SU-DHL-6 (cell line): ENCODE measurements at regions not wholly inside any gene's neighbourhood (a gene's known extent, or its start where the extent isn't known, plus 50 kb on each side); places are given as distances from the start of the nearest gene placed in this dataset.

Source experiments
- H2AFZ ChIP-seq: fragments of 200-600 bp; sonication (generic); 2 replicates; pipeline ENCODE4 v1.6.1; 2014; ENCODE audit warnings: low read depth, mild to moderate bottlenecking, moderate library complexity, mixed read lengths, antibody characterized with exemption, low read length; ENCODE audit not compliant: severe bottlenecking
- H3F3A ChIP-seq: fragments of 200-600 bp; shearing (Covaris generic); 2 replicates; pipeline ENCODE4 v1.6.0; 2016; ENCODE audit warnings: antibody characterized with exemption, mild to moderate bottlenecking; ENCODE audit not compliant: insufficient read depth
- H3K27ac ChIP-seq: fragments of 200-600 bp; sonication (generic); 2 replicates; pipeline ENCODE4 v1.5.1; 2016; ENCODE audit warnings: low read depth, mild to moderate bottlenecking, low read length, moderate library complexity, mixed read lengths
- H3K27me3 ChIP-seq: fragments of 200-600 bp; sonication (generic), shearing (Covaris generic); 2 replicates; pipeline ENCODE4 v1.6.0; 2014; ENCODE audit warnings: mild to moderate bottlenecking, low read length
- H3K36me3 ChIP-seq: fragments of 200-600 bp; sonication (generic); 2 replicates; pipeline ENCODE4 v1.6.1; 2014; ENCODE audit warnings: mild to moderate bottlenecking, low read length, mixed read lengths
- H3K4me2 ChIP-seq: fragments of 300-600, 200-600 bp; shearing (Covaris generic), sonication (generic); 2 replicates; pipeline ENCODE4 v1.6.0; 2014; ENCODE audit warnings: low read length, low read depth, mild to moderate bottlenecking; ENCODE audit not compliant: poor library complexity, severe bottlenecking
- H3K4me3 ChIP-seq: fragments of 200-600 bp; sonication (generic); 2 replicates; pipeline ENCODE4 v1.5.1; 2014; ENCODE audit warnings: antibody characterized with exemption, low read length, mild to moderate bottlenecking, mixed read lengths; ENCODE audit not compliant: insufficient read depth, poor library complexity, severe bottlenecking
- H3K79me2 ChIP-seq: fragments of 200-600 bp; sonication (generic); 2 replicates; pipeline ENCODE4 v1.6.1; 2014; ENCODE audit warnings: mild to moderate bottlenecking, low read length, moderate library complexity; ENCODE audit not compliant: insufficient read depth
- H3K9ac ChIP-seq: fragments of 200-600 bp; sonication (generic); 2 replicates; pipeline ENCODE4 v1.7.0; 2014; ENCODE audit warnings: mild to moderate bottlenecking, low read length
- H3K9me2 ChIP-seq: fragments of 200-600 bp; sonication (generic); replicated peaks from 2 replicates; pipeline ENCODE4 v1.6.1; 2014; ENCODE audit warnings: low read length; ENCODE audit not compliant: insufficient read depth
- H3K9me3 ChIP-seq: fragments of 200-600 bp; sonication (generic); 2 replicates; pipeline ENCODE4 v1.6.1; 2014; ENCODE audit warnings: low read length, mixed read lengths; ENCODE audit not compliant: insufficient read depth
- H4K20me1 ChIP-seq: fragments of 200-600 bp; sonication (generic); 2 replicates; pipeline ENCODE4 v1.6.1; 2014; ENCODE audit warnings: low read depth, mild to moderate bottlenecking, antibody characterized with exemption, low read length, moderate library complexity, mixed read lengths
- CTCF ChIP-seq: fragments of 200-600 bp; sonication (generic); IDR thresholded peaks from one replicate; pipeline ENCODE4 v1.5.1; 2017; ENCODE audit warnings: antibody characterized with exemption, mild to moderate bottlenecking, low read length, moderate library complexity; ENCODE audit not compliant: insufficient read depth, poor library complexity, severe bottlenecking
- EZH2phosphoT487 ChIP-seq: fragments of 200-600 bp; sonication (generic), shearing (Covaris generic); conservative IDR thresholded peaks from 2 replicates; pipeline ENCODE4 v1.6.1; 2018; ENCODE audit warnings: mild to moderate bottlenecking, antibody characterized with exemption, low read length, moderate library complexity, mixed read lengths

DNA sequence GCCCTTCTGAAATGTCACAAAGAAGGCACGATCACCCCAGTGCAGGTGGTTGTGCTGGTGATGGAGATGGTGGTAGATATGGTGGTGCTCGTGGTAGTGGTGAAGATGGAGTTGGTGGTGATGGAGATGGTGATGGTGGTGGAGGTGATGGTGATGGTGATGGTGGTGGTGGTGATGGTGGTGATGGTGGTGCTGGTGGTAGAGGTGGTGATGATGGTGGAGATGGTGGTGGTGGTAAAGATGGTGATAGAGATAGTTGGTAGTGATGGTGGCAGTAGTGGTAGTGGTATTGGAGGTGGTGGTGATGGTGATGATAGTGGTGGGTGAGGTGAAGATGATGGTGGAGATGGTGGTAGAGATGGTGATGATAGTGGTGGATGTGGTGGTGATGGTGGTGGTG is 88.1 kb upstream of the SALL1 start:
- TF ChIP-seq EZH2phosphoT487, result no peak
- no peak for TF ChIP-seq CTCF
- no peaks in the 10 kb centered on the region for H3K27me3 ChIP-seq
- no peaks in the 10 kb centered on the region for H3F3A ChIP-seq
- H3K4me3 ChIP-seq, result no peak overlapping the region
- no peak overlapping the region for H3K9ac ChIP-seq
- no peaks in the 10 kb centered on the region for H3K9me3 ChIP-seq
- no peaks in the 10 kb centered on the region for H3K79me2 ChIP-seq
- H2AFZ ChIP-seq, result no peak overlapping the region
- no peaks in the 10 kb centered on the region for H3K36me3 ChIP-seq
- H3K9me2 ChIP-seq, result no peaks in the 10 kb centered on the region
- no peak overlapping the region for H3K4me2 ChIP-seq
- no peak overlapping the region for H3K27ac ChIP-seq
- no peaks in the 10 kb centered on the region for H4K20me1 ChIP-seq

DNA sequence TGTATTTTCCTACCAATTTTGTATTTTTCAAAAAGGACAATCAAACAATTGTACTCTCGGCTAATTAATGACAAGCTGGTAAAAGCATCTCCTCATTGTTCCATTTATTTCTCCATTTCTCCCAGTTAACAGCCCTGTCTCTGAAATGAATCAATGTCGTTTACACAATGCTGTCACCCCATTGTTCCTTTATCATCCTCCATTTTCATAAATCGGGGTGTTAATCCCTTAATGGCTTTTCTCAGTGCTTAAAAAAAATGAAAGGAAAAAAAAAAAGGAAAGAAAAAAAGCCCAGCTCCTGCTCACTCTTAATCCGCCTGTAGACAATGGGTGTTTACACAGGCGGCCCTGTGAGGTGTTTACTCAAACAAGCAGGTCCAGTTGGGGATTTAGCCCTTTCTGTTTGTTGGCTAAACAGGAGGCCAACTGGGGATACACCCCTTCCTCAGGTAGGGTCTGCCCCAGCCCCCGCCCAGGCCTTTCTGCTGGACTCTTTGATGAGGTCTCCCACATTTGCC is 86.8 kb upstream of the SALL1 start:
- no peaks in the 10 kb centered on the region for H3F3A ChIP-seq
- no peaks in the 10 kb centered on the region for H3K36me3 ChIP-seq
- no peaks in the 10 kb centered on the region for H3K27me3 ChIP-seq
- no peaks in the 10 kb centered on the region for H3K9me2 ChIP-seq
- H3K4me2 ChIP-seq, result no peak overlapping the region
- H3K79me2 ChIP-seq, result no peaks in the 10 kb centered on the region
- no peak overlapping the region for H3K27ac ChIP-seq
- H2AFZ ChIP-seq, result no peak overlapping the region
- TF ChIP-seq EZH2phosphoT487, result no peak
- TF ChIP-seq CTCF, result no peak
- H3K9me3 ChIP-seq, result no peaks in the 10 kb centered on the region
- H4K20me1 ChIP-seq, result no peaks in the 10 kb centered on the region
- H3K9ac ChIP-seq, result no peak overlapping the region
- no peak overlapping the region for H3K4me3 ChIP-seq

- no peak overlapping the region for H2AFZ ChIP-seq
- H3K27ac ChIP-seq, result no peak overlapping the region
- H3F3A ChIP-seq, result no peaks in the 10 kb centered on the region
- no peaks in the 10 kb centered on the region for H3K9me3 ChIP-seq
- no peaks in the 10 kb centered on the region for H3K79me2 ChIP-seq
- no peaks in the 10 kb centered on the region for H4K20me1 ChIP-seq
- TF ChIP-seq EZH2phosphoT487 (no peak), CTCF (no peak)
- H3K4me2 ChIP-seq, result no peak overlapping the region
- H3K4me3 ChIP-seq, result no peak overlapping the region
- no peak overlapping the region for H3K9ac ChIP-seq
- H3K27me3 ChIP-seq, result no peaks in the 10 kb centered on the region
- H3K9me2 ChIP-seq, result no peaks in the 10 kb centered on the region
- no peaks in the 10 kb centered on the region for H3K36me3 ChIP-seq
Observed at GRCh38 chr16:51237207-51237606, 86.1 kb upstream of the SALL1 start.
